ENCODE measurements at regions not wholly inside any gene's neighbourhood (a gene's known extent, or its start where the extent isn't known, plus 50 kb on each side); places are given as distances from the start of the nearest gene placed in this dataset.

GRCh38 chr20:60144974-60145527, 186.8 kb downstream of the CDH26 start:
- no peaks in the 10 kb centered on the region for H3K36me3 ChIP-seq (replicated peaks)
- no peak overlapping the region for H3K27ac ChIP-seq
- in situ Hi-C loops (cut with HindIII; ENCODE audit: low pct_ligation_motif_present, low sequenced_read_pairs) = no loop called here
- TF ChIP-seq CTCF (IDR thresholded peaks at IDR 0.05; ENCODE audit: low read depth, low read length, missing control alignments) = no peak
- H3K4me3 ChIP-seq (ENCODE audit: low read depth, low read length) = no peak overlapping the region
- DNase-seq = no peak
- no peaks in the 10 kb centered on the region for H3K27me3 ChIP-seq (replicated peaks)

- H3K27me3 ChIP-seq (replicated peaks) = no peaks in the 10 kb centered on the region
- no peaks in the 10 kb centered on the region for H3K36me3 ChIP-seq (replicated peaks)
- no peak overlapping the region for H3K4me3 ChIP-seq (ENCODE audit: low read depth, low read length)
- DNase-seq = no peak
- no peak for TF ChIP-seq CTCF (IDR thresholded peaks at IDR 0.05; ENCODE audit: low read depth, low read length, missing control alignments)
- no peak overlapping the region for H3K27ac ChIP-seq
- in situ Hi-C loops (cut with HindIII; ENCODE audit: low pct_ligation_motif_present, low sequenced_read_pairs) = no loop called here
Measured at GRCh38 chr20:60147004-60147403, 188.8 kb downstream of the CDH26 start.

GRCh38 chr20:60148885-60149284, 190.7 kb downstream of the CDH26 start:
- in situ Hi-C loops (cut with HindIII; ENCODE audit: low pct_ligation_motif_present, low sequenced_read_pairs) = no loop called here
- no peak overlapping the region for H3K4me3 ChIP-seq (ENCODE audit: low read depth, low read length)
- H3K27me3 ChIP-seq (replicated peaks) = no peaks in the 10 kb centered on the region
- no peak for DNase-seq
- H3K36me3 ChIP-seq (replicated peaks) = no peaks in the 10 kb centered on the region
- no peak for TF ChIP-seq CTCF (IDR thresholded peaks at IDR 0.05; ENCODE audit: low read depth, low read length, missing control alignments)
- no peak overlapping the region for H3K27ac ChIP-seq

GRCh38 chr20:60152792-60153191, 194.6 kb downstream of the CDH26 start:
- Histone ChIP-seq H3K4me3 (ENCODE audit: low read depth, low read length) (no peak overlapping the region), H3K27ac (no peak overlapping the region), H3K27me3 (replicated peaks) (no peaks in the 10 kb centered on the region), H3K36me3 (replicated peaks) (no peaks in the 10 kb centered on the region)
- in situ Hi-C loops (cut with HindIII; ENCODE audit: low pct_ligation_motif_present, low sequenced_read_pairs) = no loop called here
- no peak for TF ChIP-seq CTCF (IDR thresholded peaks at IDR 0.05; ENCODE audit: low read depth, low read length, missing control alignments)
- DNase-seq = no peak

- Histone ChIP-seq H3K27me3 (replicated peaks) (no peaks in the 10 kb centered on the region), H3K36me3 (replicated peaks) (no peaks in the 10 kb centered on the region), H3K27ac (no peak overlapping the region), H3K4me3 (ENCODE audit: low read depth, low read length) (no peak overlapping the region)
- TF ChIP-seq CTCF (IDR thresholded peaks at IDR 0.05; ENCODE audit: low read depth, low read length, missing control alignments) = no peak
- in situ Hi-C loops (cut with HindIII; ENCODE audit: low pct_ligation_motif_present, low sequenced_read_pairs) = no loop called here
- no peak for DNase-seq
Measured at GRCh38 chr20:60160451-60161145, 202.4 kb downstream of the CDH26 start.

GRCh38 chr20:60167812-60168211, 209.6 kb downstream of the CDH26 start:
- DNase-seq = no peak
- Histone ChIP-seq H3K27me3 (replicated peaks) (no peaks in the 10 kb centered on the region), H3K27ac (no peak overlapping the region), H3K36me3 (replicated peaks) (no peaks in the 10 kb centered on the region), H3K4me3 (ENCODE audit: low read depth, low read length) (no peak overlapping the region)
- in situ Hi-C loops (cut with HindIII; ENCODE audit: low pct_ligation_motif_present, low sequenced_read_pairs) = no loop called here
- no peak for TF ChIP-seq CTCF (IDR thresholded peaks at IDR 0.05; ENCODE audit: low read depth, low read length, missing control alignments)
